ENCODE measurements at regions not wholly inside any gene's neighbourhood (a gene's known extent, or its start where the extent isn't known, plus 50 kb on each side); places are given as distances from the start of the nearest gene placed in this dataset.

- no peak overlapping the region for H3K4me3 ChIP-seq (ENCODE audit: low read depth, low read length)
- TF ChIP-seq, protein P1, sequence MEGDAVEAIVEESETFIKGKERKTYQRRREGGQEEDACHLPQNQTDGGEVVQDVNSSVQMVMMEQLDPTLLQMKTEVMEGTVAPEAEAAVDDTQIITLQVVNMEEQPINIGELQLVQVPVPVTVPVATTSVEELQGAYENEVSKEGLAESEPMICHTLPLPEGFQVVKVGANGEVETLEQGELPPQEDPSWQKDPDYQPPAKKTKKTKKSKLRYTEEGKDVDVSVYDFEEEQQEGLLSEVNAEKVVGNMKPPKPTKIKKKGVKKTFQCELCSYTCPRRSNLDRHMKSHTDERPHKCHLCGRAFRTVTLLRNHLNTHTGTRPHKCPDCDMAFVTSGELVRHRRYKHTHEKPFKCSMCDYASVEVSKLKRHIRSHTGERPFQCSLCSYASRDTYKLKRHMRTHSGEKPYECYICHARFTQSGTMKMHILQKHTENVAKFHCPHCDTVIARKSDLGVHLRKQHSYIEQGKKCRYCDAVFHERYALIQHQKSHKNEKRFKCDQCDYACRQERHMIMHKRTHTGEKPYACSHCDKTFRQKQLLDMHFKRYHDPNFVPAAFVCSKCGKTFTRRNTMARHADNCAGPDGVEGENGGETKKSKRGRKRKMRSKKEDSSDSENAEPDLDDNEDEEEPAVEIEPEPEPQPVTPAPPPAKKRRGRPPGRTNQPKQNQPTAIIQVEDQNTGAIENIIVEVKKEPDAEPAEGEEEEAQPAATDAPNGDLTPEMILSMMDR (IDR thresholded peaks at IDR 0.05; ENCODE audit: borderline replicate concordance, insufficient read depth, low read depth, low read length): no peak
Measured at GRCh38 chr7:15012135-15012534, 109.6 kb upstream of the DGKB start.

DNA sequence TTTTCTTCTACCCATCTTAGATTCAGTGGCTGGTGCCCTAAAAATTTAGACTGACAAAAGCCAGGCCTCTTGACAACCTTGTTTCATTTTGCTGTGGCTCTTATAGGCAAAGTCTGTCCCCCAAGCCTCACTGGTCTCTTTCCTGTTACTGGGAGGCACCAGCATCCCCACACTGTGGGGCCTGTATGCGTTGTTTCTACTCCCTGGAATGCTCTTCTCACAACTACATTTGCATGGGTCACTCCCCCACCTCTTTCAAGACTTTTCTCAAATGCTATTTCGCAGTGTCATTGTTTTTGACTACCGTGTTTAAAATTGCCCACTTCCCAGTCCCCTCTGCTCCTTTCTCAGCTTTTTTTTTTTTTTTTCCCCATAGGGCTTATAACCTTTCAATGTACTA is 108.7 kb upstream of the DGKB start:
- TF ChIP-seq, protein P1 (IDR thresholded peaks at IDR 0.05; ENCODE audit: borderline replicate concordance, insufficient read depth, low read depth, low read length): no peak
- no peak overlapping the region for H3K4me3 ChIP-seq (ENCODE audit: low read depth, low read length)

- H3K4me3 ChIP-seq (ENCODE audit: low read depth, low read length): no peak overlapping the region
- TF ChIP-seq, protein P1 (IDR thresholded peaks at IDR 0.05; ENCODE audit: borderline replicate concordance, insufficient read depth, low read depth, low read length): 0 out of 2 replicates have a peak, but pooled peaks have one; percentile 18
Measured at GRCh38 chr7:15007507-15007906, 105.0 kb upstream of the DGKB start.

DNA sequence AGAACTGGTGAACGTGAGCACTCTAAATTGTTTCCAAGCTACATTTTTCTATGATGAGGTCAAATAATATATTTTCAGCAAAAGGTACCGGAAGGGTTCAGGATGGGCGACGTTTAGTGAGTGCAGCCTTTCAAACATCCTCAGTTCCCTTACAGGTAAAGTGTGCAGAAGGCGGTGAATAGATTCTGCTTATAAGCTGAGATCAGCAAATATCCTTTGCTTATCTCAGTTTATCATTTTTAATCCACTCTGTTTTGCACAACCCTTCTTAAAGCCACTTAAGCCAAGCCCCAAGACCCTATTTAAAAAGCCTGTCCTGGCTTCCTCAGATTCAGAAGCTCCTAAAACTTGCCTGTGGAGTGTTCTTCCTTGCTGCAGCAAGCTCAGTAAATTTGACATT is 103.1 kb upstream of the DGKB start:
- TF ChIP-seq, protein P1 (IDR thresholded peaks at IDR 0.05; ENCODE audit: borderline replicate concordance, insufficient read depth, low read depth, low read length): no peak
- H3K4me3 ChIP-seq (ENCODE audit: low read depth, low read length): no peak overlapping the region

GRCh38 chr7:15000157-15000556 is 97.6 kb upstream of the DGKB start:
- TF ChIP-seq, protein P1 (IDR thresholded peaks at IDR 0.05; ENCODE audit: borderline replicate concordance, insufficient read depth, low read depth, low read length): no peak
- H3K4me3 ChIP-seq (ENCODE audit: low read depth, low read length): no peak overlapping the region

DNA sequence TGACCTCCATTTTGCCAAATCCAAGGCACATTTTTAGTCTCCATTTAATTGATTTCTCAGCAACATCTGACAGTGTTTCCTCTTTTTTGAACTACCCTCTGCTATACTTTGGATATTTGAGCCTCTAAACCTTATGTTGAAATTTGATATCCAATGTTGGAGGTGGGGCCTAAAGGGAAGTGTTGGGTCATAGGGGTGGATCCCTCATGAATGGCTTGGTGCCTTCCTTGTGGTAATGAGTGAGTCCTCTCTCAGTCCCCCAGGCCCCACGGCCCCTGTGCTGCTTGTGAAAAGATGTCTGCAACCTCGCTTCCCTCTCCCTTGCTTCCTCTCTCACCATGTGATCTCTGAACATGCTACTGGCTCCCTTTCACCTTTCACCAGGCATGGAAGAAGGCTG is 96.8 kb upstream of the DGKB start:
- TF ChIP-seq, protein P1 (IDR thresholded peaks at IDR 0.05; ENCODE audit: borderline replicate concordance, insufficient read depth, low read depth, low read length): no peak
- H3K4me3 ChIP-seq (ENCODE audit: low read depth, low read length): no peak overlapping the region

DNA sequence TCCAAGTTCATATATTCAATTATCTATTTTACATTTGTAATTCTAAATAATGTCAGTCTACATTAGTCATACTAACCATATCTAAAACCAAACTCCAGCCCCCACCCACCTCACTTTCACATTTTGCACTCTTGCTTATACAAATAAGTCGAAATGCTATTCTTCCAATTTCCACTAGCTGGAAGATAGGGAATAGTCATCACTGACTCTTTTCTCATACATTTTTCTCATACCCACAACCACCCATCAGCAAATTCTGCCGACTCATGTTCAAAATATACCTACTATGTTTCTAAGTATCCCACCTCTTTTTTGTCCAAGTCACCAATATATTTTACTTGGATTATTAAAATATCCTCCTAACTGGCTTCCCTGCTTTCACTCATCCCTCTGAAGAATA is 93.2 kb upstream of the DGKB start:
- TF ChIP-seq, protein P1 (IDR thresholded peaks at IDR 0.05; ENCODE audit: borderline replicate concordance, insufficient read depth, low read depth, low read length): no peak
- H3K4me3 ChIP-seq (ENCODE audit: low read depth, low read length): no peak overlapping the region

All from GM12875 (cell line).